Aorta (tissue), 5 donors: ENCODE measurements at regions not wholly inside any gene's neighbourhood (a gene's known extent, or its start where the extent isn't known, plus 50 kb on each side); places are given as distances from the start of the nearest gene placed in this dataset.
"Not testable (repeated sequence)": the region's sequence is repeated elsewhere in the genome, so short reads cannot be mapped to it uniquely, and the experiment has no call there.

ENCODE experiments used
- ATAC-seq: fragments of 200-7000 bp; cut with Tn5 transposase; one replicate; pipeline ENCODE4 v1.9.1; 2022; ENCODE audit warnings: moderate library complexity; ENCODE audit not compliant: low FRiP score
- DNase-seq, 2 donors: peaks; one replicate each; pipeline ENCODE4 v3.0.0-alpha.2; 2020
- H3K27ac ChIP-seq, 2 donors: one replicate each; pipeline ENCODE4 v1.5.1; 2013; ENCODE audit warnings: low read length in 2 of 2, mild to moderate bottlenecking in 2 of 2, moderate library complexity in 2 of 2, control low read depth in 1 of 2, inconsistent platforms in 1 of 2, low read depth in 1 of 2
- H3K27me3 ChIP-seq, 2 donors: one replicate each; pipeline ENCODE4 v1.6.1; 2013; ENCODE audit warnings: control low read depth in 1 of 2, low read length in 1 of 2, mild to moderate bottlenecking in 1 of 2, moderate library complexity in 1 of 2; ENCODE audit not compliant: insufficient read depth in 2 of 2, control insufficient read depth in 1 of 2
- H3K36me3 ChIP-seq, 2 donors: one replicate each; pipeline ENCODE4 v1.6.1; 2013; ENCODE audit warnings: control low read depth in 1 of 2, low read length in 1 of 2, mild to moderate bottlenecking in 1 of 2; ENCODE audit not compliant: insufficient read depth in 2 of 2, control insufficient read depth in 1 of 2
- H3K4me1 ChIP-seq, 2 donors: one replicate each; pipeline ENCODE4 v1.6.1; 2013; ENCODE audit warnings: low read length in 2 of 2, control low read depth in 1 of 2, mild to moderate bottlenecking in 1 of 2, moderate library complexity in 1 of 2; ENCODE audit not compliant: insufficient read depth in 2 of 2, control insufficient read depth in 1 of 2
- H3K4me3 ChIP-seq, 2 donors: one replicate each; pipeline ENCODE4 v1.5.1; 2013; ENCODE audit warnings: low read length in 2 of 2, control low read depth in 1 of 2, mild to moderate bottlenecking in 1 of 2
- H3K9me3 ChIP-seq: one replicate; pipeline ENCODE4 v1.6.1; 2013; ENCODE audit warnings: mild to moderate bottlenecking, low read length; ENCODE audit not compliant: control insufficient read depth
- WGBS, 2 donors: extraction: QIAGEN DNeasy Blood & Tissue Kit; methylation state at CpG; one replicate each; pipeline ENCODE4 v1.1.7; 2013; 5-methylcytosine and 5-hydroxymethylcytosine counted together
- intact Hi-C, 2 donors: fragments of 100-400 bp; cut with DNase I; formaldehyde crosslinking; loops; one replicate each; pipeline versions ENCODE4 v1.14.2 to v1.15.0; 2022
- donor health status: healthy with polysubstance abuse.
- donor health status: Bipolar disorder and iron deficiency.
- donor health status: DM: no; HTN: no; CAD: no.
- donor health status: DM: no; HTN: no; CAD: no.
- donor health status: DM: yes; HTN: yes; CAD: no.

DNA sequence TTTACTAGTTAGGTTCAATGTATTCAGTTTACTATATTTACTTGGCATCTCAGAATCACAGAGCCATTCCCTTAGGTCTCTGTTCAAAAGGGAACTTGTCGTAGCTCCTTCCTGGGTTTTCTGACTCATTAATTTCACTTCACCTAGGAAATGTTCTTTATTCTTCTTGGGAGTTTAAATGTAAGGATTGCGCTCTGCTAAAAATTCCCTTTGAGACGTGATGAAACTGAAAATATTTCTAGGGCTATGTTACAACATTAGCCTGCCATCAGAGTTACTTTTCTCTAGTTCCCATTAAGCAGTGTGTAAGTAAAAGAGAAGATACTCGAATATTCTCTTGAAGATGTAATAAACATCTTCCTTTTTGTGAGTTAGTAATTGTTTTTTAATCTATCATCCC is 209.5 kb downstream of the CASP12 start:
- intact Hi-C loops, result no loop called here
- no peak overlapping the region for H3K4me3 ChIP-seq
- no peaks in the 10 kb centered on the region for H3K36me3 ChIP-seq
- WGBS, 2 donors, result 55 to 65% methylated on average over 4 of the region's 4 CpGs
- ATAC-seq (no peak), DNase-seq (no peak)
- H3K27me3 ChIP-seq, result no peaks in the 10 kb centered on the region
- H3K4me1 ChIP-seq, result no peaks in the 10 kb centered on the region
- H3K9me3 ChIP-seq, result no peaks in the 10 kb centered on the region
- no peak overlapping the region for H3K27ac ChIP-seq

DNA sequence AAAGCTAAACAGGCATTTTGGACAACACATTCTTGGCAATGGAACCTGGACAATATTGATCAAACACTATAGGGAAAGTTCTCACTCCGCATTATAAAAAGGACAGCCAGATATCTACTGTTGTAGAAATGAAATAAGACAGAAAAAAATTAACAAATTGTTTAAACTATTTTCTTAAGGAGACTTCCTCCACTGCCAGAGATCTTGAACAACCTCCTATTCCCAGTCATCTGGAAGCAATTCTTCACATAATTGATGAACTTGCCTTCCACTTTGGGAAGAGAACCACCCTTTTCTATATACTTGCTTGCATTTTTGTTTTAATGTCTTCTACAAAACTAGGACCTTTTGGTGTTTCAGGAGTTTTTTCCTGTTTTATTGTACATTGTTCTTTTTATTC is 216.1 kb downstream of the CASP12 start:
- ATAC-seq (no peak), DNase-seq (no peak)
- Histone ChIP-seq H3K9me3 (no peaks in the 10 kb centered on the region), H3K4me3 (no peak overlapping the region), H3K4me1 (no peaks in the 10 kb centered on the region), H3K27me3 (no peaks in the 10 kb centered on the region), H3K36me3 (no peaks in the 10 kb centered on the region), H3K27ac (no peak overlapping the region)
- intact Hi-C loops, result no loop called here
- 52 to 69% methylated on average over 1 of the region's 1 CpG for WGBS, 2 donors

DNA sequence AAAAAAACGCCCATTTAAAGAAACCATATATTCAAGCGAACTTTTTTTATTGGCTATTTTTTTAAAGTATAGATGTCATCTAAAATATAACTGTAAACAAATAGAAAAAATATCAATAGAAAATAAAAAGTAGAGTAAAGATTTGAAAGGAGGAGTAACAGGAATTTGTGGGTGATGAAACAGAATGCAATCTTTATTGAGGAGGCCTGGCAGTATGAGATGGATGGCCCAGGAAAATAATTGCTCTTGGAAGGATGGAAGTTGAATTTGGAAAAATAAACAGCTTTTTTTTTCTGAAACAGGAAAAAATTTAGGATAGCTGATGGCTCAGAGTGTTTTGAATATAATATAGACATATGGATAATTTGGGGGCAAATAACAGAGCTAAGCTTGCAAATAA is 219.0 kb downstream of the CASP12 start:
- Histone ChIP-seq H3K4me1 (no peaks in the 10 kb centered on the region), H3K4me3 (no peak overlapping the region), H3K36me3 (no peaks in the 10 kb centered on the region), H3K27me3 (no peaks in the 10 kb centered on the region), H3K27ac (no peak overlapping the region), H3K9me3 (no peaks in the 10 kb centered on the region)
- ATAC-seq (no peak), DNase-seq (no peak)
- intact Hi-C loops, result no loop called here
- WGBS, 2 donors, result 86% methylated on average over 2 of the region's 2 CpGs

DNA sequence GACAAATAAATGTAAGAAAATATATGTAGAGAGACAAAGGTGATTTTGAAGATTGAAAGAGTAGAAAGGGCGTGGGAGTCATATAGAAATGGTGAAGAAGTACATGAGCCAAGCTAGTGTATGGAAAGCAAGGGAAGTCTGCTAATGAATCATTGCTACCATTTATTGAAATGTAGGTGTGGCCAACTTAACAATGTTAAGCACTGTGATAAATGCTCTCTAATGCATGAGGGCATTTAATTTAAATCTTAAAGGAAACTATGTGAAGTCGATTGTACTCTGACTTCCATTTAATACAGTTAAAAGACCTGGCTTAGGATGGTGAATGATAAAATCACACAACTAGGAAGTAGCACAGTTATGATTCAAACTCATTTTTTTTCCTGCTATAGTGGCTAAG is 219.9 kb downstream of the CASP12 start:
- no peak for DNase-seq
- no peak overlapping the region for H3K4me3 ChIP-seq
- 69 to 75% methylated on average over 2 of the region's 2 CpGs for WGBS, 2 donors
- H3K36me3 ChIP-seq, result no peaks in the 10 kb centered on the region
- H3K4me1 ChIP-seq, result no peaks in the 10 kb centered on the region
- intact Hi-C loops, result no loop called here
- no peak for ATAC-seq
- H3K27me3 ChIP-seq, result no peaks in the 10 kb centered on the region
- H3K9me3 ChIP-seq, result no peaks in the 10 kb centered on the region
- no peak overlapping the region for H3K27ac ChIP-seq

DNA sequence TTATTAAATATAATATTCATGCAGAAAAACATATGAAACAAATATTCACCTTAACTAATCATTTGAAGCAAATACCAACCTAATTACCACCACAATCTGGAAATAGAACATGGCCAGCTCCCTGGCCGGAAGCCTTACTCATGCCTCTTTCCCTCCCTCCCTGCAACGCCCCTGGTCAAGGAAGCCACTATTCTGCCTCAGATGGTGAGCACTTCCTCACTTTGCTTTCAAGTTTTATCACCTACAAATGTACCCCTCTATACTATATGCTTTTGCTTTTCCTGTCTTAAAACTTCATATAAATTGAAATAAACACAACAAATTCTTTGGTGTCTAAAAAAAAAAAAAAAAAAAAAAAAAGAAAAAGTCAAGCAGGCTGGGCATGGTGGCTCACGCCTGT is 221.2 kb downstream of the CASP12 start:
- not testable (repeated sequence) for H3K27ac ChIP-seq

DNA sequence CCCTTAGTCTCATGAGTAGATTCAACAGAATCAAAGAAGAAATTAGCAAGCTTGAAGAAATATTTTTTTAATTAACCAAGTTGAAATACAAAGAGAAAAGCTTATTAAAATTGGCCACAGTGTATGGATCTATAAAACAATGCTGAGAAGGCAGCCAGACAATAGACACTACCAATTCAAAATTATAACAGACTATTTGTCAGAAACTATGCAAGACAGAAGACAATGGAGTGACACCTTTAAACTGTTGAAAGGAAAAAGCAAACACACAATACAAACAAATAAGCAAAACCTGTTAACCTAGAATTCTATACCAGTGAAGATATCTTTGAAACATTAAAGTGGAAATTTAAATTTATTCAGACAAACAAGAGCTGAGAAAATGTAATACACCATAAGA is 225.4 kb downstream of the CASP12 start:
- no peak for DNase-seq
- H3K4me1 ChIP-seq, result no peaks in the 10 kb centered on the region
- no peak overlapping the region for H3K27ac ChIP-seq
- no peaks in the 10 kb centered on the region for H3K27me3 ChIP-seq
- no peaks in the 10 kb centered on the region for H3K36me3 ChIP-seq
- intact Hi-C loops, result no loop called here
- ATAC-seq, result no peak
- H3K4me3 ChIP-seq, result no peak overlapping the region
- H3K9me3 ChIP-seq, result no peaks in the 10 kb centered on the region

More for the DNA sequence above, 221.2 kb downstream of the CASP12 start:
- H3K9me3 ChIP-seq, H3K4me1 ChIP-seq, ATAC-seq, H3K36me3 ChIP-seq, DNase-seq, intact Hi-C loops, H3K4me3 ChIP-seq, H3K27me3 ChIP-seq: not testable (repeated sequence)
- 96 to 100% methylated on average over 1 of the region's 3 CpGs for WGBS, 2 donors

DNA sequence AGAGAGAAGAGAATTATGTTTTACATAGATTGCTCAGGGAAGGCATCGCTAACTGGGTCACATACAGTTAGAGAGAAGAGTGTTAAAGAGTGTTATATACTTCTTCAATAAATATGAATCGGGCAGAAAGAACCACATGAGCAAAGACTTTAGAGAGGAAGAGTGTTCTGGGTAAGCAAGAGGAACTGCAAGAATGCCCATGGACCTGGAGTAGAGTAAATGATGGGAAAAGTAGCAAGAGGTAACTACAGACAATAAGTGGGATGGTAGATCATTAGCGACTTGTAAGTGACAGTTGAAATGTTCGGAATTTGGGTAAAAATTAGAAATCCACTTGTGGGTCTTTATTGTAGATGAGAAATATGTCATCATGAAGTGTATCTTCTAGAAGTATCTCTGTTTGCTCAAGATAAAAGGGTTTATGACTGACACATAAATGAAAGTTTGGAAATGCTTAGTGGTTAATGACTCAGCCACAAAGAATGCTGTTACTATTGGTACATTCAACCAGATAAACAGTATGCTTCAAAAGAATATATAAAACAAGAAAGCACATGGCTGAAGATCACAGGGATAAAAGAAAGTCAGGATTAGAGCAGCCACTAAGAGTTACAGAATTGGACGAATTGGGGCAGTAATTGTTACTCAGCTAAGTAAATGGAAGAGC is 229.3 kb downstream of the CASP12 start:
- Histone ChIP-seq H3K4me1 (no peaks in the 10 kb centered on the region), H3K9me3 (no peaks in the 10 kb centered on the region), H3K4me3 (no peak overlapping the region), H3K36me3 (no peaks in the 10 kb centered on the region), H3K27ac (no peak overlapping the region), H3K27me3 (no peaks in the 10 kb centered on the region)
- intact Hi-C loops, result no loop called here
- ATAC-seq, result no peak
- WGBS, 2 donors, result 82% methylated on average over 5 of the region's 5 CpGs
- DNase-seq, result no peak

DNA sequence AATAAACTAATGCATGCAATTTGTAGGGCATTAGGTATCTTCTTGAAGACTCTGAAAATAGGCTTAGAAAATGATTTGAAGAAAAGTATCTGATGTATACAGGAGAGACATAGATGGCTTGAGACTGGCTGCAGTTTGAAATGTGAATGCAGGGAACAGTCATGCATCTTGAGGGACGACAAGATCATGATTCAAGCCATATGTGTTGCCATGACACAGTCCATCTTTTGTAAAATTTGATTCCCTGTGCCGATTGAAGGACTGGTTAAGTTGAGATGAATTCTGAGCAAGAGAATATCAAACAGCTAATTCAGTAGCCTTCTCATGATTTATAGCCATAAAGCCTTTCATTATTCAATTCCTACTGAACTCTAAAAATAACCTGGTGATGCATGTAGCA is 231.6 kb downstream of the CASP12 start:
- no peak overlapping the region for H3K4me3 ChIP-seq
- no peak for ATAC-seq
- DNase-seq, result no peak
- H3K9me3 ChIP-seq, result no peaks in the 10 kb centered on the region
- 18 to 33% methylated on average over 2 of the region's 2 CpGs for WGBS, 2 donors
- no peak overlapping the region for H3K27ac ChIP-seq
- no peaks in the 10 kb centered on the region for H3K36me3 ChIP-seq
- H3K27me3 ChIP-seq, result no peaks in the 10 kb centered on the region
- H3K4me1 ChIP-seq, result no peaks in the 10 kb centered on the region
- intact Hi-C loops, result no loop called here

DNA sequence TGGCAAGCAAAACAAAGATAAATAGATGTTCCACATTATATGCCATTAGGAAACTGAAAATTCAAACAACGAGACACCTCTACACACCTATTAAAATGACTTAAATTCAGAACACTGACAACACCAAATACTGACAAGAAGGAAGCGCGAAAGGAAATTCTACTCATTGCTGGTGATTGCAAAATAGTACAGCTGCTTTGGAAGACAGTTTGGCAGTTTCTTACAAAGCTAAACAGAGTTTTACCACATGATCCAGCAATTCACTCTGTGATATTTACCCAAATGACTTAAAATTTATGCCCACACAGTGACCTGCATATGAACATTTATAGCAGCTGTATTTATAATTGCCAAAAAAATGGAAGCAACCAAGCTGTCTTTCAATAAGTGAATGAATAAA is 232.6 kb downstream of the CASP12 start:
- H3K4me3 ChIP-seq, result no peak overlapping the region
- ATAC-seq, result no peak
- 61 to 66% methylated on average over 3 of the region's 3 CpGs for WGBS, 2 donors
- H3K27ac ChIP-seq, result no peak overlapping the region
- no peak for DNase-seq
- H3K27me3 ChIP-seq, result no peaks in the 10 kb centered on the region
- no peaks in the 10 kb centered on the region for H3K9me3 ChIP-seq
- intact Hi-C loops, result no loop called here
- no peaks in the 10 kb centered on the region for H3K36me3 ChIP-seq
- no peaks in the 10 kb centered on the region for H3K4me1 ChIP-seq
